GM21786 (cell line): ENCODE measurements at regions not wholly inside any gene's neighbourhood (a gene's known extent, or its start where the extent isn't known, plus 50 kb on each side); places are given as distances from the start of the nearest gene placed in this dataset.

Experiments used
- ATAC-seq: cut with Tn5 transposase; IDR thresholded peaks from one replicate; pipeline ENCODE4 v1.9.1; 2021; ENCODE audit not compliant: unreplicated experiment

DNA sequence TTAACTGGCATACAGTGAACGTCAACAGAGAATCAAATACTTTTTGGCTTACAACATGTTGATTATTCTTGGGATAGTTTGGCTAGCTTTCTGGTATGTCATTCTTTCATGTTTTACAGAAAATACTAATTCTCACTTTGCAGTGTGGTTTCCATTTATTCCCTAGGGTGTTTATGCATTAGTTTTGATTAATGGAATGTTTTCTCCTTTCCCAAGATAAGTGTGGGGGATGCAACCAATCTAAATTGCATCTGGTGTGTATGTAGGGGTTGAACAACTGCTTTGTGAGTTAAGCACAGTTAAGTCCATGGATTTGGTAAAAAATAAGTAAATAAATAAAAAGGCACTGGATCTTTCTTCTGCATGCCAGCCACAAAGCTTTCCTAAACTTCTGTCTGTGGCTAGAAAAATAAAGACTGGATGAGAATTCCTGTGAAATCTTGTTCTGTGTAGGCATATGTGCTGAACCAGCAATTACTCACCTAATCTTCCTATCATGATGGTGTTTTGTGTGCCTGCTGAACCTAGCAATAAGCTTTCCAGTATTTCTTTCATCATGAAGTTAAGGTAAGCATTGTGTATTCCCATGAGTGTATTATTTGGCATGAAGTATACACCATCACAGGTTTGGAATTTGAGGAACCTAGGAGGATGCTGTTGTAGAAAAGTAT, 50.6 kb upstream of the TENM3 start:
- ATAC-seq: no peak

DNA sequence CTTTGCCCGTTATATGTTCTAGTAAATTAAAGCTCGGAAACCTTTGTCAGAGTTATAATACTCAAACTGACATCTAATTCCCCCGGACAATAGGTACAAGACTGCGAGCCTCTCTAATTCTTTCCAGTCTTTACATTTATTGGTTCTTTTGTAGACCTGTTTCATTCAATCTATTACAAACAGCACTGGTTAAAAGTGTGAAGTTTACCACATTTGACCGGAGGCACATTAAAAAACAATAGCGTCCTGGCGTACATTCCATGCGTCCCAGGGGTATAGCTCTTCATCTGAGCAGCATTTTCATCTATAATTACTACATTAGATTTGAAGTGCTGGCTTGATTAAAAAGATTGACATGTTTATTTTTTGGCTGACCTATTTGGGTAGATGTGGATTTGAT, 49.9 kb upstream of the TENM3 start:
- ATAC-seq: no peak
